Peyer's patch (tissue), 4 donors: ENCODE measurements at regions not wholly inside any gene's neighbourhood (a gene's known extent, or its start where the extent isn't known, plus 50 kb on each side); places are given as distances from the start of the nearest gene placed in this dataset.

Experiments used
- CTCF ChIP-seq, 6 experiments: fragments of 450-650 bp in 4 of 6; fragments of 200-600 bp in 2 of 6; sonication (generic) in 1 of 6; IDR thresholded peaks; one replicate each; pipeline ENCODE4 v1.5.1; 2017 to 2019; ENCODE audit warnings: antibody characterized with exemption in 6 of 6, mild to moderate bottlenecking in 3 of 6, moderate library complexity in 1 of 6
- POLR2A ChIP-seq, 2 donors: fragments of 450-650 bp; IDR thresholded peaks; one replicate each; pipeline ENCODE4 v1.5.1; 2017; ENCODE audit warnings: antibody characterized with exemption in 2 of 2, mild to moderate bottlenecking in 2 of 2, moderate library complexity in 2 of 2

- TF ChIP-seq CTCF (IDR thresholded peaks at IDR 0.05) (no peak), POLR2A (IDR thresholded peaks at IDR 0.05) (no peak)
Observed at GRCh38 chr1:201771466-201771865, 57.5 kb upstream of the IPO9 start.
